GM23338 (cell line): ENCODE measurements at regions not wholly inside any gene's neighbourhood (a gene's known extent, or its start where the extent isn't known, plus 50 kb on each side); places are given as distances from the start of the nearest gene placed in this dataset. TPM values are rescaled to one million over a fixed set of nuclear protein-coding genes. Genes with fewer than 3 reads are reported as not detected.

Experiments used
- ATAC-seq: fragments of 200-7000 bp; cut with Tn5 transposase; 3 replicates; pipeline ENCODE4 v1.9.1; 2020
- DNase-seq: peaks from one replicate; pipeline ENCODE4 v3.0.0-alpha.2; 2015; ENCODE audit warnings: low spot score
- H2AFZ ChIP-seq: fragments of 200-600 bp; sonication (generic); 2 replicates; pipeline ENCODE4 v1.8.0; 2016; ENCODE audit warnings: antibody characterized with exemption, mild to moderate bottlenecking, moderate library complexity
- H3F3A ChIP-seq: fragments of 200-600 bp; sonication (generic); replicated peaks from 2 replicates; pipeline ENCODE4 v1.8.0; 2017; ENCODE audit warnings: antibody characterized with exemption, mixed run types, low read depth
- H3K27ac ChIP-seq: fragments of 200-600 bp; sonication (generic); 2 replicates; pipeline ENCODE4 v1.6.1; 2016; ENCODE audit warnings: low read depth
- H3K27me3 ChIP-seq: fragments of 200-600 bp; sonication (generic); 2 replicates; pipeline ENCODE4 v1.8.0; 2016; ENCODE audit warnings: mild to moderate bottlenecking, mixed run types, moderate library complexity; ENCODE audit not compliant: insufficient read depth
- H3K36me3 ChIP-seq: fragments of 200-600 bp; sonication (generic); 2 replicates; pipeline ENCODE4 v1.8.0; 2016; ENCODE audit warnings: mild to moderate bottlenecking; ENCODE audit not compliant: insufficient read depth
- H3K4me1 ChIP-seq: fragments of 200-600 bp; sonication (generic); 2 replicates; pipeline ENCODE4 v1.8.0; 2016; ENCODE audit warnings: mild to moderate bottlenecking, moderate library complexity; ENCODE audit not compliant: insufficient read depth
- H3K4me2 ChIP-seq: fragments of 200-600 bp; sonication (generic); 2 replicates; pipeline ENCODE4 v1.7.1; 2017; ENCODE audit warnings: mixed run types
- H3K4me3 ChIP-seq: fragments of 200-600 bp; sonication (generic); 2 replicates; pipeline ENCODE4 v1.6.1; 2016; ENCODE audit warnings: mixed run types
- H3K79me2 ChIP-seq: fragments of 200-600 bp; sonication (generic); replicated peaks from 2 replicates; pipeline ENCODE4 v1.8.0; 2017; ENCODE audit warnings: mild to moderate bottlenecking; ENCODE audit not compliant: insufficient read depth
- H3K9me2 ChIP-seq: fragments of 200-600 bp; sonication (generic); 2 replicates; pipeline ENCODE4 v1.8.0; 2017; ENCODE audit not compliant: insufficient read depth
- H4K20me1 ChIP-seq: fragments of 200-600 bp; sonication (generic); replicated peaks from 2 replicates; pipeline ENCODE4 v1.8.0; 2017; ENCODE audit warnings: mild to moderate bottlenecking; ENCODE audit not compliant: insufficient read depth
- H3K27ac Mint-ChIP-seq: 2 replicates; pipeline ENCODE4 v1.8.0; 2020; ENCODE audit warnings: inconsistent platforms, mild to moderate bottlenecking, moderate library complexity, mixed read lengths
- H3K27me3 Mint-ChIP-seq: 3 replicates; pipeline ENCODE4 v1.8.0; 2022; ENCODE audit warnings: low read depth, mild to moderate bottlenecking, moderate library complexity, mixed read lengths, inconsistent platforms; ENCODE audit not compliant: insufficient read depth, poor library complexity
- H3K36me3 Mint-ChIP-seq: 3 replicates; pipeline ENCODE4 v1.8.0; 2021; ENCODE audit warnings: low read depth, mild to moderate bottlenecking, inconsistent platforms, moderate library complexity, mixed read lengths
- H3K4me1 Mint-ChIP-seq: 3 replicates; pipeline ENCODE4 v1.8.0; 2020; ENCODE audit warnings: mild to moderate bottlenecking, inconsistent platforms, mixed read lengths
- H3K4me3 Mint-ChIP-seq: 3 replicates; pipeline ENCODE4 v1.8.0; 2021; ENCODE audit warnings: moderate library complexity, mild to moderate bottlenecking, inconsistent platforms, mixed read lengths
- H3K9me3 Mint-ChIP-seq: 3 replicates; pipeline ENCODE4 v1.8.0; 2020; ENCODE audit warnings: moderate library complexity, mild to moderate bottlenecking, inconsistent platforms, mixed read lengths
- CREB1 ChIP-seq: fragments of 250-450 bp; sonication (Bioruptor Pico); IDR thresholded peaks from 2 replicates; pipeline ENCODE4 v1.5.0; 2020; ENCODE audit warnings: low read depth, mild to moderate bottlenecking, moderate library complexity
- EZH2 ChIP-seq: fragments of 200-600 bp; sonication (generic); IDR thresholded peaks from one replicate; pipeline ENCODE4 v1.8.0; 2017; ENCODE audit warnings: antibody characterized with exemption, mild to moderate bottlenecking, low read depth; ENCODE audit not compliant: unreplicated experiment
- EZH2phosphoT487 ChIP-seq: fragments of 200-600 bp; sonication (generic); IDR thresholded peaks from one replicate; pipeline ENCODE4 v1.8.1; 2018; ENCODE audit warnings: antibody characterized with exemption; ENCODE audit not compliant: unreplicated experiment
- NANOG ChIP-seq: IDR thresholded peaks from 2 replicates; pipeline ENCODE4 v1.6.1; 2016; ENCODE audit warnings: antibody characterized with exemption, borderline replicate concordance
- ZNF331 ChIP-seq: fragments of 250-450 bp; sonication (Bioruptor Pico); IDR thresholded peaks from 2 replicates; pipeline ENCODE4 v1.5.0; 2020; ENCODE audit warnings: low read depth, mild to moderate bottlenecking, moderate library complexity
- small RNA-seq: library from RNA; depleted of rRNA; stranded (forward); fragments of <200 nt; gene quantifications from one replicate; pipeline ENCODE3, GENCODE V24; 2014; ENCODE audit warnings: low replicate concordance

DNA sequence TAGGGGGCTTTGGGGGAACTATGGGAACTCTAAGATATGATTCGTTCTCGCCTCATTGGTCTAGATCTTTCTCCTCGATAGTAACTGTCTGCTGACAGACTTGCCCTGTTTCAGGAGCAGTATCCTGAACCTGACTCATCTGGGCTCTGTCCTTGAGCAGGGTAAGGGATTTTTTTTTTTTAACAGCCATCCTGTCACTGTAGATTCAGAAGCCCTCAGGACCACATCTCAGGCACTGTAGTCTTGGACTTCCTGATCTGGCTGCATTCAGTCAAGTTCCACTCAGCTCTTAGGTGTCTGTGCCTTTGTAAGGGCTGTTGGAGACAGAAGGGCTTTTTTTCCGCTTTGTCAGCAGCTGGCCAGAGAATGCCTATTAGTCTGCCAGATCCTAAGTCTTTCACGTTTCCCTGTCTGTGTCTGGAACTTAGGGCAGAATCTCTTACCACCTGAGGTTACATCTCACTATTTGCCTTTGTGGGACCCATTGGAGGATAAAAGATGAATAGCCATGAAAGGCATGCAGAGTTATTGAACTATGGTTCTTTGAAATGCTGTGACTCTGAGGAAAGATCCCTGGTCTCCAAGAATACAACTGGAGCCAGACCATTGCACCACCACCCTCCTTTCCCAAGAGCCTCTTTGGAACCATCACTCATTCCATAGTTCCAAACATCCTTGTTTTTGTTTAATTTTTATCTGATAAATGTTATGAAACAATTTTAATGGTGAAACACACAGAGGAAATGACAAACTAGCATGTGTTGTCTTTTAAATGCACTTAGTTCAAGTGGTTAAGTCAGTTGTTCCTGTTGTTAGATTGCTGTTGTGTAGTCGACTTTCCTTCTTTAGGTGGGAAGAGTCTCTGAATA is 49.7 kb upstream of the MACF1 start:
- H3K36me3 Mint-ChIP-seq, result peaks cover 8% of the 10 kb centered on the region
- H3K4me3 ChIP-seq, result no peak overlapping the region
- H3K79me2 ChIP-seq, result peaks cover 94% of the 10 kb centered on the region
- peak overlapping the region; percentile 29 for H3K27ac Mint-ChIP-seq
- H3K4me1 ChIP-seq, result peaks cover 79% of the 10 kb centered on the region
- no peaks in the 10 kb centered on the region for H4K20me1 ChIP-seq
- H3K27ac ChIP-seq, result peak overlapping the region; percentile 75
- H3K27me3 ChIP-seq, result no peaks in the 10 kb centered on the region
- no peaks in the 10 kb centered on the region for H3K9me3 Mint-ChIP-seq
- H3K4me2 ChIP-seq, result peak overlapping the region; percentile 60
- DNase-seq, result no peak
- no peak for ATAC-seq
- peaks cover 11% of the 10 kb centered on the region for H3F3A ChIP-seq
- no peaks in the 10 kb centered on the region for H3K36me3 ChIP-seq
- TF ChIP-seq NANOG (no peak), EZH2phosphoT487 (no peak), CREB1 (CRISPR knock-in tag) (no peak), EZH2 (no peak), ZNF331 (CRISPR knock-in tag) (no peak)
- H2AFZ ChIP-seq, result no peak overlapping the region
- H3K4me3 Mint-ChIP-seq, result no peak overlapping the region
- peaks cover 74% of the 10 kb centered on the region for H3K4me1 Mint-ChIP-seq
- peaks cover 2% of the 10 kb centered on the region for H3K27me3 Mint-ChIP-seq
- no peaks in the 10 kb centered on the region for H3K9me2 ChIP-seq

Small RNA genes lying in the stretch of these regions (small RNA-seq; reads per million reads assigned to genes)
- not detected for gene RNA5SP44
- not detected for gene RNU6-608P
